ENCODE measurements at regions not wholly inside any gene's neighbourhood (a gene's known extent, or its start where the extent isn't known, plus 50 kb on each side); places are given as distances from the start of the nearest gene placed in this dataset.
"Not testable (repeated sequence)": the region's sequence is repeated elsewhere in the genome, so short reads cannot be mapped to it uniquely, and the experiment has no call there.

DNA sequence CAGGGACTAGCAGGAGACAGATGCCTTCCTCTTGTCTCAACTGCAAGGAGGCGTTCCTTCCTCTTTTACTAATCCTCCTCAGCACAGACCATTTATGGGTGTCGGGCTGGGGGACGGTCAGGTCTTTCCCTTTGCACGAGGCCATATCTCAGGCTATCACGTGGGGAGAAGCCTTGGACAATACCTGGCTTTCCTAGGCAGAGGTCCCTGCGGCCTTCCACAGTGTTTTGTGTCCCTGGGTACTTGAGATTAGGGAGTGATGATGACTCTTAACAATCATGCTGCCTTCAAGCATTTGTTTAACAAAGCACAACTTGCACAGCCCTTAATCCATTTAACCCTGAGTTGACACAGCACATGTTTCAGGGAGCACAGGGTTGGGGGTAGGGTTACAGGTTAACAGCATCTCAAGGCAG lies 1238.6 kb downstream of the OLFM4 start:
- DNase-seq: not testable (repeated sequence)

- DNase-seq: not testable (repeated sequence)
These were observed 1239.5 kb downstream of the OLFM4 start for GRCh38 chr13:54268013-54268695.

- DNase-seq: no peak
These were observed 1258.6 kb downstream of the OLFM4 start for GRCh38 chr13:54287062-54287764.

GRCh38 chr13:54301085-54301484 lies 1272.5 kb downstream of the OLFM4 start:
- no peak for DNase-seq

DNA sequence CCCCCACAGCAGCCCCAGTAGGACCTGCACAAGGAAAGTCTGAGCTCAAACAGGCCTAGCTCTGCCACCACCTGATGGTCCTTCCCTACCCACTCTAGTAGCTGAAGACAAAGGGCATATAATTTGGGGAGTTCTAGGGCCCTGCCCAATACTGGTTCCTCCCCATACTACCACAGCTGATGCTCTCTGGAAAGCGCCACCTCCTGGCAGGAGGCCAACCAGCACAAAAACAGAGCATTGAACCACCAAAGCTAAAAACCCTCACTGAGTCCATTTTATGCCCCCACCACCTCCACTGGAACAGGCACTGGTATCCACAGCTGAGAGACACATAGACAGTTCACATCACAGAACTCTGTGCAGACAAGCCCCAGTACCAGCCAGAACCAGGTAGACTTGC lies 1276.8 kb downstream of the OLFM4 start:
- no peak for DNase-seq

DNA sequence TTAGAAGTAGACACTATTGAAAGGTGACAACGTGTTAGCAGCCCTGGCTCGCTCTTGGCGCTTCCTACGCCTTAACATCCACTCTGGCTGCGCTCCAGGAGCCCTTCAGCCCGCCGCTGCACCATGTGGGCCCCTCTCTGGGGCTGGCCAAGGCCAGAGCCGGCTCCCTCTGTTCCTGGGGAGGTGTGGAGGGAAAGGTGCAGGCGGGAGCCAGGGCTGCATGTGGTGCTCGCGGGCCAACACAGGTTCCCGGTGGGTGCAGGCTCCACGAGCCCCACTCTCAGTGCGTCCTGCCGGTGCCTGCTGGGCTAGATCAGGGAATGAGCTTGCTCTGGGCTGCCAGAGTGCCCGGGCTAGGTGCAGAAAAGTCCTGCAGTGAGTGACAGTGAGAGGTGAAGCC lies 1284.3 kb downstream of the OLFM4 start:
- DNase-seq: no peak

GRCh38 chr13:54317722-54318121 lies 1289.1 kb downstream of the OLFM4 start:
- DNase-seq: no peak

DNA sequence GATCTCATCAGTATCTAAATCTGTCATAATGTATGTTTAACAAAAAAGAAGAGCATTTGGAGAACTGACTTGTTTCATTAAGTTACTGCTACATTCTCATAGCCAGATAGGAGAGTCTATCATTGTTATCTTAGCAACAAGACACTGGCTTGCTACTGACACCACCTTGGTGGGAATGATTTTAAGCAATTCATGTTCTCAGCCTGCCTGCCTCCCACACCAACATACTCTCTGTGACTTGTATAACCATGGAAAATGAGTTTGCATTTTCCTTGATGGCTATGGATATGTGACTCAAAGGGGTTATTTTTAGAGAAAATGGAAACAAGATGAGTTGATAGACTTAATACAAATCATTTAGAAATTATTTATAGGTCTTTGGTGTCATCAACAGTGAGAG lies 1308.9 kb downstream of the OLFM4 start:
- peak in 1 of 51 donors; percentile 5 for DNase-seq

DNA sequence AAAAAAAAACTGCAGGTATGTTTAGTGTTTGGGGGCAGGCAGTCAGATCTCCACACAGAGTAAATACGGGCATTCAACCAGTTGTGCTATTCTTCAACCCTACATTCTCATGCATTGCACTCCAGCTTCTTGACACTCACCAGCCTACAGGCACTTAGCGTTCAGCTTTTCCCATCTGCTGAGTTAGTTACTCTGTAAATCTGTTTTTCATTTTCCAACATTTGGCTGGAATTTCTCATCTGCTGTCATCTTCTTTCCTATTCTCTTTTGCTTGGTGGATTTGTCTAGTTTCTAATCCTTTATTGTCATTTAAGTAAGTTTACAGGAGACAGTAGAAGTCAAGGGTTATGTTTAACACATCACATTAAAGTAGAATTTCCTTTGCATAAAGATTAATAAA lies 1318.9 kb downstream of the OLFM4 start:
- no peak for DNase-seq

DNA sequence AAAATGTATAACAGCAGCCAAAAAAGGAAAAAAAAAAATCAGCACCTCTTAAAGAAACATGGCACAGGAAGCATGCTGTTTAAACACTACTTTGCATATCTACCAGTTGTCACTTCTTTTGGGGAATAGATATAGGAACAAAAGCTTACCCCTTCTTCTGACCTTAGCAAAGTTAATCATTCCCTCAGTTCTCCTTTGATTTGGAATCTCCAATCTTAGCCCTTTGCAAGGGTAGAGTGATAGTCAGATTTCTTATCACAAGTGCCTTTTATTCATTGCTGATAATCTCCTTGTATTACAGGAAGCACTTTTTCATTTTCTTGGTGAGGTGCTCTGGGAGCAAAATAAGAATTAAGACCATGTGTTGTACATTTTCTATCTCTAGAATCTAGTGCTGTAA lies 1327.6 kb downstream of the OLFM4 start:
- DNase-seq: no peak

DNA sequence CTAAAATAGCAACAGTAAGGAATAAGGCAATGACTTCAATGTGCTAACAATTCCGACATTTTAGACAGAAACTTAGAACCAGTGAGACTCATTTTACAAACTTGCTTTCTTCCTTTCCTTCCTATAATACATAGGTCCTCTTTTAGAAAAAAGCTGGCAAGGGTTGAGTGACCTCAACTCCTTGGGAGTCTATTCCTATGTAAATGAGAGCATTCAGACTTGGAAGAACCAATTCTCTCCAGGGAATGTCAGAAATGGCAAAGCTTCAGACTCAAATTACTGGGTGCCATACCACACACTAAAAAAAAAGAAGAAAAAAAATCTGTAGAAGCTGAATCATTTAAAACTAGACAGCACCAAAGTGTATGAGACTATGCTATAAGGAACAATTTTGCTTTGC lies 1328.2 kb downstream of the OLFM4 start:
- no peak for DNase-seq

- DNase-seq: no peak
These were observed 1328.8 kb downstream of the OLFM4 start for GRCh38 chr13:54357284-54357933.

- no peak for DNase-seq
These were observed 1332.8 kb downstream of the OLFM4 start for GRCh38 chr13:54361460-54361859.

DNA sequence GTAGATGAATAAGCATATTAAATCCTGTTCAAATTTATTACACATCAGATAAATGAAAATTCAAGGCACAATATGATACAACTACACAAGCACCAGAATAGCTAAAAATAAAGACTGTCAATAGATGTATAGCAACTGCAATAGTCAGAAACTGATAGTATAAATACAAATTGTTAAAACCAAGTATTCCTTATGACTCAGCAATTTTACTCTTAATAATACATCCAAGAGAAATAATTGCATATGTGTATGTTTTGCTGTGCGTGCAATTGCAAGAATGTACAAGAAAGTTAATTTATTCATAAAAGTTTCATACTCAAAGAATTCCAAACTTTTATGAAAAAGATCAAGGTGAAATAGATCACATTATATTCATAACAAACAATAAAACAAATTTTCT lies 1338.1 kb downstream of the OLFM4 start:
- no peak for DNase-seq

DNA sequence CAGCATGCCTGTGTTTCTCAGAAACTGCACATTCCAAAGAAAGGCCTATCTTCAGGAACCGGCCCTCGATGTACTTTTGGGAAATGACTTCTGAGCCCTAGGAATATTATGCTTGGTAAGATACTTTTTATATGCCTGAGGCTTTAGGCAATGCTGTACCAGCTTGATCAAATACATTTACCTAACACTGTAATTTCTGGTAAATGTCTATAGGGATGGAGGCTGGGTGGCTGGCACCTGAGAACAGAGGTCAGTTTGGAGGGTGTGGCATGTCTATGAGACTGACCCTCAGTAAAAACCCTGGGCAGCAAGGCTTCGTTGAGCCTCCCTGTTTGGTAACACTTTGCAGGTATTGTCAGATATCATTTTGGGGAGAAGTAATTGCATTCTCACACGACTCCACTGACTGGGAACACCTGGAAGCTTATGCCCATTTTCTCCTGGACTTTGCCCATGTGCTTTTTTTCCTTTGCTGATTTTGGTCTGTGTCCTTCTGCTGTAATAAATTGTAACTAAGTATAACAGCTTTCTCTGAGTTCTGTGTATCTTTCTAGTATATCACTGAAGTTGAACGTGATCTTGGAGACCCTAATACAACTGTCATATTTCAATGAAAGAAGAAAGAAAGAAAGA lies 1339.1 kb downstream of the OLFM4 start:
- no peak for DNase-seq

- DNase-seq: no peak
These were observed 1339.8 kb downstream of the OLFM4 start for GRCh38 chr13:54368387-54368786.

- DNase-seq: no peak
These were observed 1344.6 kb downstream of the OLFM4 start for GRCh38 chr13:54373211-54373610.

DNA sequence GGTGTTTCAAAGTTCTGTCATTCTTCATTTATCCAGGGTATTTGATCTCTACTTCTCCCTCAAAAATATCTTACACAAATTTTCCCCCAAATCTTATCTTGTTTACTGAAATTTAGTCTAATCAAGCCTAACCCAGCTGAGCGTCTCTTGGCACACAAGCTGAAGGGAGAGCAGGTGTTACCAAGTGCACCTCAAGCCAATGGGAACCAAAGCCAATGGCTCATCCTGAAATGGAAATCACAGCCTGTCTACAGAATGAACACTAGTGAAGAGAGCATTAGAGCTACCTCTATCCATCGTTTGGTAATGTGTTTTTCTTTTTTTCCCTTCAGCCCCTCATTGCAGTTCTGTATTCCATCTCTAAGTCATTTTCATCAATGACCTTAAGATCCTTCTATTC lies 1350.8 kb downstream of the OLFM4 start:
- no peak for DNase-seq

DNA sequence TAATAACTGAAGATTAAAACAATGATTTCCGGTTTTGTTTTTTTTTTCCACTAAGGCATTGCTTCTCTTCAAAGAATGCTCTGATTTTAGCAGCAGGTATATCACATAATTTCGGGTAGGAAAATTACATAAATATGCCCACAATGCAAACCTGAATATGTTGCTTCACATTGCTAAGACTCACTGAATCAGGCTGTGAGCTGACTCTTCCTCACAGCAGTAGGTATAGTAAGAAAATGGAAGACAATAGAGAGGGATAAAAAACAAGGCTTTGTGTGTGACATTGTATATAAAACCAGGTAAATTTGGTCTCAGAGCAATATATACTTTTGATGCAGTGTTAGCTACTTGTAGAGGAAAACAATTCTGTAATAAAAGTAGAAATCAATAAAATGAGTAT lies 1355.0 kb downstream of the OLFM4 start:
- DNase-seq: no peak

GRCh38 chr13:54387625-54388024 lies 1359.0 kb downstream of the OLFM4 start:
- no peak for DNase-seq

GRCh38 chr13:54390841-54391240 lies 1362.2 kb downstream of the OLFM4 start:
- DNase-seq: no peak

GRCh38 chr13:54394085-54394700 lies 1365.6 kb downstream of the OLFM4 start:
- DNase-seq: no peak
